MM.1S (cell line): ENCODE measurements at regions not wholly inside any gene's neighbourhood (a gene's known extent, or its start where the extent isn't known, plus 50 kb on each side); places are given as distances from the start of the nearest gene placed in this dataset.

Source experiments
- EZH2 ChIP-seq: fragments of 300-600 bp; sonication (generic); optimal IDR thresholded peaks from 2 replicates; pipeline ENCODE3; 2017; ENCODE audit warnings: low read depth, mild to moderate bottlenecking, antibody characterized with exemption, low read length, mixed read lengths
- EZH2phosphoT487 ChIP-seq: fragments of 300-600 bp; sonication (generic); IDR thresholded peaks from 2 replicates; pipeline ENCODE4 v1.6.1; 2018; ENCODE audit warnings: antibody characterized with exemption, low read length
- TF ChIP-seq, protein P1 (sequence below): fragments of 300-600 bp; sonication (generic); IDR thresholded peaks from 2 replicates; pipeline ENCODE4 v1.5.1; 2016; ENCODE audit warnings: antibody characterized with exemption, low read length, mixed read lengths

DNA sequence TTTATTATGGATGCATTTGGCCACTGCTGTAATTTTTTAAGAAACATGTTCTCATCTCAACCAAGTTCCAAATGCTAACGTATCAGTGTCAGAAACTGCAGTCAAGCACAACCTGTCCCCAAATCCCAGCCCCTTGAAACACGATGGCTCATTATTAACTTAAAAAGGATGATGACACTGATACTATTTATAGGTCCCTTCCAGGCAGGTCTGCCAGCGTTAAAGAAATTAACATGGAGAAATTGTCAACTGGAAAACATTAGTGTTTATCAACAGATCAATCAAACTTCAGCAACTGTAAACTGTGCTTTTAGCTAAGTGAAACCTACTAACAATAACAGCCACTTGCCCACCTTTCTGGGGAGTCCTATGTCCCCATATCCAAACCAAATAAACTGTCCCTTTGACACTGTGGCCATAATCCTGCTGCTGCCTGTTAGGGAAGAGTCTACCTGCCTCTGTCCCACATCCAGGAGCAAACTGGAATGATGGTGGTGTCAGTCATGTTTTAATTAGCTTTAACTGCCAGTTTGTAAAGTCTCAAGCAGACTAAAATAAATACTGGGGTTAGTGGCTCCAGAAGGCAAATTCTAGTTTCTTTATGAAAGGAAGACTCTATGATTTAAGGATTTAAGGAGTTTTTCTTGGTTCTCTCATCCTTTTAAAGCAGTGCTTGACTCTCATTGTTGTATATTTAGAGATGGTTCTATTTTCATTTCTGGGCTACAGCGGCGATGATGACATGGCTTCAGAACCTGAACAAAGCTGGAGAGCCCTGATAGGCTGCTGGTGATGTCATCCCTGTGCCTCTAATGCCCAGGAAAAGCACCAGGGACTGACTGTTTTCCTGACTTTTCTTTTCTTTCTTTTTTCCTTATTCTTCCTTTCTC is 583.6 kb upstream of the PIK3C3 start:
- TF ChIP-seq, protein P1, sequence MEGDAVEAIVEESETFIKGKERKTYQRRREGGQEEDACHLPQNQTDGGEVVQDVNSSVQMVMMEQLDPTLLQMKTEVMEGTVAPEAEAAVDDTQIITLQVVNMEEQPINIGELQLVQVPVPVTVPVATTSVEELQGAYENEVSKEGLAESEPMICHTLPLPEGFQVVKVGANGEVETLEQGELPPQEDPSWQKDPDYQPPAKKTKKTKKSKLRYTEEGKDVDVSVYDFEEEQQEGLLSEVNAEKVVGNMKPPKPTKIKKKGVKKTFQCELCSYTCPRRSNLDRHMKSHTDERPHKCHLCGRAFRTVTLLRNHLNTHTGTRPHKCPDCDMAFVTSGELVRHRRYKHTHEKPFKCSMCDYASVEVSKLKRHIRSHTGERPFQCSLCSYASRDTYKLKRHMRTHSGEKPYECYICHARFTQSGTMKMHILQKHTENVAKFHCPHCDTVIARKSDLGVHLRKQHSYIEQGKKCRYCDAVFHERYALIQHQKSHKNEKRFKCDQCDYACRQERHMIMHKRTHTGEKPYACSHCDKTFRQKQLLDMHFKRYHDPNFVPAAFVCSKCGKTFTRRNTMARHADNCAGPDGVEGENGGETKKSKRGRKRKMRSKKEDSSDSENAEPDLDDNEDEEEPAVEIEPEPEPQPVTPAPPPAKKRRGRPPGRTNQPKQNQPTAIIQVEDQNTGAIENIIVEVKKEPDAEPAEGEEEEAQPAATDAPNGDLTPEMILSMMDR, result no peak
- no peak for TF ChIP-seq EZH2
- TF ChIP-seq EZH2phosphoT487, result no peak
